ENCODE measurements at regions not wholly inside any gene's neighbourhood (a gene's known extent, or its start where the extent isn't known, plus 50 kb on each side); places are given as distances from the start of the nearest gene placed in this dataset.

- no peak for DNase-seq (ENCODE audit: low spot score)
These were observed 295.0 kb downstream of the ZNF536 start for GRCh38 chr19:30667227-30667626.

GRCh38 chr19:30666301-30666803, 294.2 kb downstream of the ZNF536 start:
- DNase-seq (ENCODE audit: low spot score), result peak; percentile 25

- DNase-seq (ENCODE audit: low spot score), result no peak
These were observed 293.3 kb downstream of the ZNF536 start for GRCh38 chr19:30665449-30665848.

- no peak for DNase-seq (ENCODE audit: low spot score)
These were observed 291.5 kb downstream of the ZNF536 start for GRCh38 chr19:30663611-30664174.

GRCh38 chr19:30662211-30662861, 290.2 kb downstream of the ZNF536 start:
- DNase-seq (ENCODE audit: low spot score), result no peak

GRCh38 chr19:30659638-30660037, 287.5 kb downstream of the ZNF536 start:
- no peak for DNase-seq (ENCODE audit: low spot score)

GRCh38 chr19:30656520-30657100, 284.4 kb downstream of the ZNF536 start:
- no peak for DNase-seq (ENCODE audit: low spot score)

GRCh38 chr19:30653646-30654386, 281.6 kb downstream of the ZNF536 start:
- no peak for DNase-seq (ENCODE audit: low spot score)

GRCh38 chr19:30652751-30653150, 280.6 kb downstream of the ZNF536 start:
- DNase-seq (ENCODE audit: low spot score), result no peak

GRCh38 chr19:30651691-30652090, 279.5 kb downstream of the ZNF536 start:
- no peak for DNase-seq (ENCODE audit: low spot score)

- DNase-seq (ENCODE audit: low spot score), result no peak
These were observed 278.9 kb downstream of the ZNF536 start for GRCh38 chr19:30651066-30651465.

GRCh38 chr19:30649934-30650614, 277.9 kb downstream of the ZNF536 start:
- peak; percentile 39 for DNase-seq (ENCODE audit: low spot score)

GRCh38 chr19:30648866-30649862, 277.0 kb downstream of the ZNF536 start:
- DNase-seq (ENCODE audit: low spot score), result no peak

GRCh38 chr19:30647891-30648720, 275.9 kb downstream of the ZNF536 start:
- no peak for DNase-seq (ENCODE audit: low spot score)

- no peak for DNase-seq (ENCODE audit: low spot score)
These were observed 274.6 kb downstream of the ZNF536 start for GRCh38 chr19:30646806-30647205.

GRCh38 chr19:30645946-30646577, 273.9 kb downstream of the ZNF536 start:
- no peak for DNase-seq (ENCODE audit: low spot score)

GRCh38 chr19:30640252-30640965, 268.2 kb downstream of the ZNF536 start:
- no peak for DNase-seq (ENCODE audit: low spot score)

- no peak for DNase-seq (ENCODE audit: low spot score)
These were observed 266.7 kb downstream of the ZNF536 start for GRCh38 chr19:30638889-30639288.
